Activated effector memory CD4-positive, alpha-beta T cell treated with anti-CD3 and anti-CD28 coated beads, Interleukin-2, amount 50 U/mL, for 16 hours (primary cell): ENCODE measurements at regions not wholly inside any gene's neighbourhood (a gene's known extent, or its start where the extent isn't known, plus 50 kb on each side); places are given as distances from the start of the nearest gene placed in this dataset.

Source experiments
- DNase-seq: peaks from one replicate; pipeline ENCODE4 v3.0.0-alpha.2; 2020

DNA sequence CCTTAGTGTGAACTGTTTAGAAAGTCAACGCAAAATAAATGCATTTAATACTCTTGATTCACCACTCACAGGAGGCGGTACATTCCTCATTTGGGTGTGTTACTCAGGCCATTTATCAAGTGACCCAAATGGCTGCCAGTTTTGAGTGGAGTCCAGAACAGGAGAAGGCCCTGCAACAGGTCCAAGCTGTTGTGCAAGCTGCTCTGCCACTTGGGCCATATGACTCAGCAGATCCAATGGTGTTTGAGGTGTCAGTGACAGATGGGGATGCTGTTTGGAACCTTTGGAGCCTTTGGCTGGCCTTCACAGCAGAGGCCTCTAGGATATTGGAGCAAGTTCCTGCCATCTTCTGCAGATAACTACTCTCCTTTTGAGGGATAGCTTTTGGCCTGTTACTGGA is 609.2 kb downstream of the KCNT2 start:
- no peak for DNase-seq

DNA sequence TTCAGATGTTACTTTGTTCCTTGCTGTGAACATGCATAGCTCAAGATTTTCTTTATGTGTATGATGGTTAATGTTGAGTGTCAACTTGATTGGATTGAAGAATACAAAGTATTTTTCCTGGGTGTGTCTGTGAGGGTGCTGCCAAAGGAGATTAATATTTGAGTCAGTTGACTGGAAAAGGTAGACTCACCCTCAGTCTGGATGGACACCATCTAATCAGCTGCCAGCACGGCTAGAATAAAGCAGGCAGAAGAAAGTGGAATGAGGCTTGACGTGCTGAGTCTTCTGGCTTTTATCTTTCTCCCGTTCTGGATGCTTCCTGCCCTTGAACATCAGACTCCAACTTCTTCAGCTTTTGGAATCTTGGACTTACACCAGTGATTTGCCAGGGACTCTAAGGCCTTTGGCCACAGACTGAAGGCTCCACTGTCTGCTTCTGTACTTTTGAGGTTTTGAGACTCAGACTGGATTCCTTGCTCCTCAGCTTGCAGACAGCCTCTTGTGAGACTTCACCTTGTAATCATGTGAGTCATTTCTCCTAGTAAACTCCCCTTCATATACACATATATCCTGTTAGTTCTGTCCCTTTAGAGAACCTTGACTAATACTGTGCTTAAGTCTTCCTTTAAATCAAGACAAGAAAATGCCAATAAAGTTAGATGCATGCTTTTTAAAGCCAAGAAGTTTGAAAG is 626.6 kb downstream of the KCNT2 start:
- DNase-seq, result no peak

DNA sequence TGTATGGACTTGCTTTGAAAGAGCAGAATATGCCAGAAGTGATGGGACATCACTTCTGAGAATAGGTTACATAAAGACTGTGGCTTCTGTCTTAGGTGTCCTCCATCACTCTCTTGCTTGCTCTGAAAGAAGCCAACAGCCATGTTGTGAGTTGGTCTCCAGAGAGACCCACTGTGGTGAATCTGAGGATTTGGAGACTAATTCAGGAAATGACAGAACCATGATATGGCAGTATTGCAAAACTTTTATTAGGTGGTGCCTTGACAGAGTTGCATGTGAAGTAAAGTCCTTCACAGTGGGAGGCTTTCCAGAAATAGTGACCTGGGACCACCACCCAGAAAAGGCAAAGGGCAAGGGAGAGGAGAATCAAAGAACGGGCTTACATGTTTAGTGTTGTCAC is 628.6 kb downstream of the KCNT2 start:
- DNase-seq, result no peak

DNA sequence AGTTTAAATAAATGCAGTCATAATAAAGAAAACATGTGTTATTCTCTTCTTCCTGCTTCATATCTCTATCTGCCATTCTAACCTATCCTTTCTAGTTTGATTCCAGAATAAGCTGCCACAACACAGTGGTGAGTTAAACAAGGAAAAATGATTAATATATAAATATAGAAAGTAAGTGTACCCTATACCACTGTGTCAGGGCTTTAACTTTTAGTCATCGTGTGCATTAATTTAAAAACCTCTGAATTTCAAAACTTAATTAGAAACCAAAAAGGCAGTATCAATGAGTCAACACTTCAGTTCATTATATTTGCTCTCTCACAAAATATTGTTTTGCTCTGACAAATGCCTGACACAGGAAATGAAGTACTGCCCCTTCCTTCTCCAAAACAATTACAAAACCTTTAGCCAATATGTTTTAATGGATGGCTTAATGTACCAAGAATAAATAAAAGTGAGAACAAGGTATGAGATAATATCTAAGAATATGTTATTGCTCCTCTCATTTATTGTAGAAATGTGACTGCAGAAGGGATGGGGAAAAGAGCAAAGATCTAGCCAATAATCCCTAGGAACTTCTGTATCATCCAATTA is 634.8 kb downstream of the KCNT2 start:
- DNase-seq, result no peak

DNA sequence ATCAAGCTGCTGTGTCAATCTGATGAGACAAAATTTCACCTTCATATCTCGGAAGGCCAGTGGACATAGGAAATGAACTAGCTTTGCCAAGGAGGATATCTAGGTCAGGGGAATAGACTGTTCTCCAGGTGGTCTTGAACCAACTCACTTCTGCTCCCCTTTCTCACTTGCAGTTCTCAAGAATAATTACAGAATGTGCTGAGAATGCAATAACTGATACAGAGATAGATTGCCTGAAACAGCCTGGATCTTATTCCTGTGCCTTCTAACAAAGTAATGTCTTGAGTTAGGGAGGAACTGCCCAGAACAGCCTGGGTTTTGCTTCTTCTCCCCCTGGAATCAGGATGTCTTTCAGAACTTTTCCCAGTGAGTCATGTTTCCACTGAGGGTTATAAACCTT is 636.7 kb downstream of the KCNT2 start:
- DNase-seq, result no peak

DNA sequence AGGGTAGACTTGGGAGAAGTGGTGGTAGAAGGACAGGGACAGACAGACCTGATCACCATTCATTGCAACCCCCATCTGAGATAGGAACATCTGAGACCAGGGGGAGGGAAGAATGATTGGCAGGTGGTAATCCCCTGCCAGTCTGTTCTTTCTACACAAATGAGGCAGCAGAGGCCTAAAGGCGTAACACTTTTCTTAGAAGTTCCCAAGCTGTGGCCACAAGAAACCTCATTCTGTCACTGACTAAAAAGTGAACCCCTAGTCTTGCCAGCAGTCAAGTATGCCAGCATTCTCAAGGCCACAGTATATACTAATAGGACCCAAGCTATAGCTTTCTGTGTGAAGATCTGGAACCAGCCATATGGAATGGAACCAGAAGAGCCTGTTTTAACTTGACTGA is 638.0 kb downstream of the KCNT2 start:
- DNase-seq, result no peak

DNA sequence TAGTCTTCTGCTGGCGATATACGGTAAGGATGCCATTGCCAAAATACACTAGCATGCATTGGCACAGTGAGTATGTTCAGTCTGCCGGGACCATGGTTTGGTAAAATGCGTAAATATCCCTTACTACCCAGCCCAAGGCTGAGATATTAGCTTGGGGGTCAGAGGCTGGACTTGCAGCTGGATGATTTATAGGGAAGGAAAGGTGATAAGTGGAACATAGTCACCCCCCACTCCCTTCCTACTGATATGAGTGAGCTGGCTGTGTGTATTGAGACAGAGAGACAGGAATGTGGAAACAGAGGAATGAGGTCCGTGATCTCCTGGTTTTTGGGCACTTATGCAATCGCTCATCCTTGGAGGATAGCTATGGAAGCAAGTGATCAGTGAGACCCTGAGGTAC is 642.8 kb downstream of the KCNT2 start:
- no peak for DNase-seq

DNA sequence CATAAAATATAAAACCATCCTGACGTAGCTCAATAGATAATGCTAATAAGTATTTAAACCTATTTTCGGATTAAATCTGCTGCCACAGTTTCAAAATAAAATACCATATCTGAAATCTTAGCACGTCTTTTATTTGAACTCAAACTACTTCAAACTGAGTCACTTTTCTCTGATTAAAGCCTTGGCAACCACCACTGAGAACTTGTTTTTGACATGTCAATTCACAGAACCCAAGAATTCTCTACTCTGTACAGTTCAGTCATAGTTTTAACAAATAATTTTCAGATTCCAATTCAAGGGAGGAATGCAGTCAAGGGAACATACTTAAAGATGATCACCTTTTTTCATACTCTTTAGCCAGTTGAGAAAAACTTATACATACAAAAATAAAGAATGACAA is 643.2 kb downstream of the KCNT2 start:
- no peak for DNase-seq

DNA sequence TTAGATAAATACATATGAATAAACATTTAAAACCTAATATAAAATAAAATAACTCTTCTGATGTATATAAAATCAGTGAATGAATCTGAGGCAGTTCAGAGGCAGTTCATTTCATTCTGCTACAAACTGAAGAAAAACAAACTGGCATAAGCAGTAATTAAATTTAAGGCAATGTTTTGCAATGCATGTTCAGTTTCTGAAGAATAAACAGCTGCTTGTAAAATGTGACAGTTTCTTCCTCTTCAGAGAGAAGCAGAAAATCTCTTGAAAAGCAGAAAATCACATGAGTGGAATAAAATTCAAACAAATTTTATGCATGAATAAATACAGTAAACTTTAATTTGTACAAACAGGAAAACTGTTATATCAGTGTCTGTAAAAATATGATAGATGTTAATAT is 643.7 kb downstream of the KCNT2 start:
- no peak for DNase-seq

DNA sequence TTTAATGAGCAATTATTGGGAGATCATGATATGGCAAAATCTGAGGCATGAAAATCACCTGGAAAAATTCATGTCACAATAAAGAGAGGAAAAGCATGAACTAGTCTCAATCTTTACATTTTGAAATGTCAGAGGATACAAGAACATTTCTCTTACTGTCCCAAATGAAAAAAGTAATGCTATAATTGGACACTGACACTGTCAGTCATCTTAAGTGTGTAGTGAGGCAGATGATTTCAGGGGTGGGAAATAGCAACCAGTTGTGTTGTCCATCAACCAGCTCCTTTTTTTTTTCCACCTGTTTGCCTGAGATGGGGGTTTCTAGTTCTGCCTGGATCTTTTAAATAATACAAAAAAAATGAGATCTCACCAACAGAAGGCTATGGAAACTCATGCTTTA is 646.2 kb downstream of the KCNT2 start:
- DNase-seq, result no peak

DNA sequence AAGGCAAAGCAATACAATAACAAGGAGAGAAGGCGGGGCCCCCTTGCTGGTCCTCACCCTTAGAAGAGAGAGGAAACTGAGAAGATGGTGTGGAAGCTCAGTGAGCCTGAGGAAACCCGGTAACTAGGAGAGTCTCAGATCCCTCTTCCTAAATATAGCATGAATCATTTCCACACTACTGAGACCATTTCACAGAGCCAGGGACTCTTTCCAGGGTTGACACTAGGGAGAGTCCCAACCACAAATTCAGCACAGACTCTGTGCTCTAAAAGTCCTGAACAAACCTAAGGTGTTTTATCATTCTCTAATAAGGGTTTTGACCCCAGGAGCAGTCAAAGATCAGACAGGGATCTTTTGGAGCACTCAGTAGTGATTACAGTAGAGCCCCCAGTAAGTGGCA is 647.7 kb downstream of the KCNT2 start:
- DNase-seq, result no peak

DNA sequence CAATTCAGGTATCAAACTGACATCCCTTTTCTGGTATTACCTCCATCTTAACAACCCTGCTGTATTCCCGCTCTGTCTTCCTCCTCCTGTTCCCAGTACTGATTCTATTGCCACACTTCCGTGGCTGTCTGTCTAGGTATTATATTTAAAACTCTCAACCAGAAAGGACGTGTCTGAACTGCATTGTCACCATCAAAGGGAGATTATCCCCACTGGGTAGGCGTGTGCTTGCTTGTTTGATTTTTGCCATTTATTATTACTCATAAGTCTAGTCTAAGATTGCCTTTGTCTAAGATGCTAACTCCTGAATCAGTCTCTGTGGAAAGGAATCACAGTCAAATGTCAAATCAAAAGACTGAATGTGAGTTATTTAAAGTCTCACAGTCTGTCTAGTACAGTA is 650.1 kb downstream of the KCNT2 start:
- DNase-seq, result no peak

DNA sequence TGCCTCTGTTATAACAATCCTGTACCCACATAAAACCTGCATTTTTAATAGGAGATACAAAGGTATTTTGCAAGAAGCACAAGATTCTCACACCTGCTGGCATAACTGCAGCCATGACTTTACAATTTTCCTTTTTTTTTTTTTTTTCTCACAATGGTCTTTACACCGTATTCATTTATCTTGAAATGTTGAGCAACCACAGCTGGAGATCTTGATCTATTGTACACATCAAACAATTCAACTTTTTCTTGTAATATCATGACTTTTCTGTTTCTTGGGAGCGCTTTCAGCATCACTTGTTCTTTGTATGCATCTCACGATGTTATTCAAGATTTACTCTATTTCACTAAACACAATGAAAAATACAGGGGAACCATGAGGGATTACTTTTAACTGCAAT is 651.4 kb downstream of the KCNT2 start:
- DNase-seq, result no peak

DNA sequence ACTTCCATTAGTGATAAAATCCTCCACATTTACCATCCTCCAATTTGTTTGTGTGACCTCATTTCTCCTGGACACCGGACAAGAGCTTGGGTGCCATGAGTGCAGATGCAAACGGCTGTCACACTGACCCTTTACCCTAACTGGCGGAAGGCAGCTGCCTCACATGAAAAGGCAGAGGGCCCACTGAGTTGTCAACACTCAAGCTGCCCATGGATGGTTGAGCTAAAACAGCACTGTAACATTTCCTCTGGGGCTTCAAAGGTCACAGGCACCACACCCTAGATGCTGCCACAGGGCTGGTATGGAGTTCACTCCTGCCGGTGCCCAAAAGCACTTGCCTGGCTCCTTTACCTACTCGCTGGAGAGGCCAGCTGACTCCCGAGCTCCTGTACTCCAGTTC is 653.4 kb downstream of the KCNT2 start:
- no peak for DNase-seq

DNA sequence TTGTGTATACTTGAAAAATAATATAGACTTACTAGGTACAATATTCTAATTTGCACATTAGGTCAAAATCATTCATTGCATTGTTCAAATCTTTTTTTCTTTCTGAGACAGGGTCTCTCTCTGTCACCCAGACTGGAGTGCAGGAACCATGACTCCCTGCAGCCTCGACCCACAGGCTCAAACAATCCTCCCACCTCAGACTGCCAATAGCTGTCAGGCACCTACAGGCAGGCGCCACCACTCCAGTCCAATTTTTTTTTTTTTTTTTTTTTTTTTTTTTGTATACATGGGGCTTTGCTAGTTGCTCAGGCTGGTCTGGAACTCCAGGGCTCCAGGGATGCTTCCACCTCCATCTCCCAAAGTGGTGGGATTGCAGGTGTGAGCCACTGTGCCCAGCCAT is 656.9 kb downstream of the KCNT2 start:
- no peak for DNase-seq

DNA sequence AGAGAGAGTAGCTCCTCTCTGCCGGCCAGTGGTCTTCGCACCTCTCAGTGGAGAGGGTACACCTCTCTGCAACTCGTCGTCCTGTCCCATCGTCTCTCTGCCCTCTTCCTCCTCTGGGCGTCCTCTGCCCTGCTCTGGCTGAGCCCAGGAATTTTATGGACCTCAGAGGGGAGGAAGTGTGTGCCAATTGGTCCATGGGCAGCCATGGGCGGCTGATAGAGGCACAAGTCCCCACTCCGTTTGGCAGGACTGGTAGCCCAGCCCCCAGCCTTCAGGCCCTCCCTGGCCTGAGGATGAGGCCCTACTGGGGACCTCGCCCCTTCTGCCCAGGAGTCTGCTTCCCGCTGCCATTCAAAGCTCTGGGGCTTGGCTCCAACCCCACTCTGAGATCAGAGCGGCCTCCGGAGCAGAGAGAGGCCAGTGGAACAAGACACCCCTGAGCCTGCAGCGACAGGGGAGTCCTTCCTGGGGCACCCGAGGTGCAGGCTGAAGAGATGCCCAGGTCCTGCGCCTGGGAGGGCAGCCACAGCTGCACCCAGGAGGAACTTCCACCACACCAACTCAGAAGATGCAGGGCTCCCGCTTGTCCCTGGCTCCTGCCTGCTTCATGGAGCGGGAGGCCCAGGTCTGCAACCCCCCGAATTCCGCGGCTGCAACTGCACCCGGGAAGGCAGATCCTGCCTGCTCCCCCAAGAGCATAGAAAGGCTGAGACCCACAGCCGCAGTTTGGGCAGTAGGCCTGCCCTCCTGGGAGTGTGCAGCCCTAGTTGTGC is 659.9 kb downstream of the KCNT2 start:
- no peak for DNase-seq

DNA sequence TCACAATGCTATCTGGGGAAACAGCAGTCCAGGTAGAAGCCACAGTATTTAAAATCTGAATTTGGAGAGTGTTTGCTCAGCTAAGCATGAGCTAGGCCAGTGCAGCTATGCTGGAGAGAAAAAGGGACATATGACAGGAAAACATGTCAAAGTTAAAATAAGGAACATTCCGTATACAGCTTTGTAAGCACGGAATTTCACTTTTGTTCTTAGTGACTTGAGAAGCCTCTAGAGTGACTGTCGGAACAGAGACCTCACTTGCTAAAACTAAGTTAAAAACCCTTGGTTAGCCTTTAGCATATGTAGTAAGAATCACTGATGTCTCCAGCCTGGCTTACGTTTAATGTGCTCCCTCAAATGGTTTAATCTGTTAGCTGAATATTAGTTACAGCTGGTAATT is 661.7 kb downstream of the KCNT2 start:
- DNase-seq, result no peak

DNA sequence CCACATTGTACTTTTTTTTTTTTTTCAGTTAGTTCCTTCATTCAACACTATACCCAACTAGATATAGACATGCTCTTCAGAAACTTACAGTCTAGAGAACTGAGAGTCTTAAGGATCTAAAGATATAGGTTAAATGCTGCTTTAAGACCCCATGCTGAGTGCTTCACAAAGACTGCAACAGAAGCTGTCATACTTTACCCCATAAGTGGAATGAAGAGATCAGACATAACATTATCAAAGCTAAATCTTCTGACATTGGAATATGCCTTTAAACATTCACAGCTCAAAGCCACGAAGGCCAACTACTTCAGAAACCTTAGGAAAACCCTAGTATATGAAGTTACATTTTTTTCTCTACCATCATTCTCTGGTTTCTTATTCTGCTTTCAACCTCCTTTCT is 666.4 kb downstream of the KCNT2 start:
- no peak for DNase-seq

DNA sequence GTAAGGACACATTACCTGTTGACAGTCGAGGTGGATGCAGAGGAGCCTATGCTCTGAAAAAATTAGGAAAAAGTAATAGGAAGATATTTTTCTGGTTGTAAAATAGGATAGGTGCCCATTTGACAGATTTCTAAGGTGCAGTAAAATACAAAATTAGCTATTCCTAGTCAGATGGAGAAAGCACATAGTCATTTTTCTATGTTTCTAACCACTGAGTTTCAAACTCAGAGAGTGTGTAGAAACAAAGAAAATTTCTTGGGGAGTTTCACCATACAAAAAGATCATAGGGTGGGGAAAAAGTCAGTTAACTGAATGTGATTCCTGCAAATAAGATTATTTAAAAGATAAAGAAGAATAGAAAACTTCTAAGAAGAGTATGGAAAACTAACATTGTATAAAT is 666.9 kb downstream of the KCNT2 start:
- DNase-seq, result no peak

DNA sequence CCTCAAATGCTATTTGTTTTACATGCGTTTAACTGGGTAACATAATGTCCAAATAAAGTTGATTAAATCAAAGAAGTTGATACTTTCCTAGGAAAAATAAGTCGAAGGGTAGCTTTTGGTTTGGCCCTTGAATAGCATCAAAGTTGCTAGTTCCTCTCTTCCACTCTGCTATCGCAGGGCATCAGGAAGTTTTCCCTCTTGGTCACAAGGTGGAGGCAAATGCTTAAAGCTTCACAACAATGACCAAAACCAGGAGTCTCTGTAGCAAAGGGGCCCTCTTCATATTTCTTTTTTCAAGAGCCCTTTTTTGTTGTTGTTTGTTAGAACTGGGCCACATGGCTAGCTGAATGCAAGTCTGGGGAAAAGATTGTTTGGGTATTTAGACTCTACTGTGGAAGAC is 668.4 kb downstream of the KCNT2 start:
- no peak for DNase-seq

DNA sequence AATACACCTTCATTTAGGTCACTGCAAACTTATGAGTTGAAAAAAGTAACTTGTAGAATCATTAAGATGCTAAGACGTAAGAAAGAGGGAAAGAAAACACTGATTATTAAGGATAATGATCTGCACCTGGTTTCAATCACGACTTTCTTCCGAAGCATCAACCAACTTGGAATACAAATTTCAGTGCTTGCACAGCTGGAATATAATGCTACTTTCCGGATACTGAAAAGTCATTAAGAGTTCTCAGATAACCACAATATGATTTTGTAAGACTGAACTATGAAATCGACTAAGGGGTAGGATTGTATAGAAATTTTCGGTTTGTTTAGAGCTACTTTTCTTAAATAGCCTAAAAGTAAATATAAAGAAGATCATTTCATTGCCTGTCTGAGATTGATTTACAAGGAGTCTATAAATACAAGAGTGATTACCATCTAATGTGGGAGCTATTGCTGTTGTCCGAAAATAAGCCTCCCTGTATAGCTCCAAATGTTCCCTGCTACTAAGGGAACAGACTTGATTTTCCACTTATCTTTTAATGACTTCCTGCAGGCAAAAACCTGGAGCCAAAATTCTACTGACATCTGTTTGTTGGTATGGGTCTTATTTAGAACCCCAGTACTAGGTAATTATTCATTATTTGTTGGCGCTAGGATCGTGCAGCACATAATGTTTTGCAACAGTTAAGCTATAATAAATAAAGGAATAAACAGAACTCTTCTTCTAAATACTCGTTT is 673.3 kb downstream of the KCNT2 start:
- DNase-seq, result no peak

DNA sequence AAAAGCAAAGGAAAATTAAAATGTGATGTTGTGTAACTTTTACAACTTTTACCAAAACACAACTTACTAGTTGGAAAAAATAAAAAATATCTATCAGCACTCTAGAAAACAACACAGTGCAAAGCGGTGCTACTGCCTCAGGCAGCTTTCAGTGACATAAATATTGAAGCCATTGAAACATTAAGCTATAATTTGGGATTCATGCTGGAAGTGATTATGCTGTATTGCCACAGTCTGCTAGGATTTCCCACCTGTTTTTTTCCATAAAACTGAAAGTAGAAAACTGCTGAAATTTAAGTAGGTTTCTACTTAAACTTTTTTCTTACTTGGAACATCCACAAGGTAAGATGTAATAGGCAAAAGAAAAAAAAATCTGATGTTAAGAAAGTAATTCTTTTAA is 674.4 kb downstream of the KCNT2 start:
- DNase-seq, result no peak

DNA sequence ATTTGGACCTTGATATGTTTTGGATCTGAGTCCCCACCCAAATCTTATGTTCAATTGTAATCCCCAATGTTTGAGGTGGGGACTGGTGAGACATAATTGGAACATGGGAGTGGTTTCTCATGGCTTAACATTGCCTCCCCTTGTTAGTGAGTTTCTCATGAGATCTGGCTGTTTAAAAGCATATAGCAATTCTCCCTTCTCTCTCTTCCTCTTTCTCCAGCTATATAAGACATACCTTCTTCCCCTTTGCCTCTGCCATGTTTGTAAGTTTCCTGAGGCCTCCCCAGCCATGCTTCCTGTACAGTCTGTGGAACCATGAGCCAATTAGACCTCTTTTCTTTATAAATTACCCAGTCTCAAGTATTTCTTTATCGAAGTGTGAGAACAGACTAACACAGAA is 692.4 kb downstream of the KCNT2 start:
- no peak for DNase-seq

DNA sequence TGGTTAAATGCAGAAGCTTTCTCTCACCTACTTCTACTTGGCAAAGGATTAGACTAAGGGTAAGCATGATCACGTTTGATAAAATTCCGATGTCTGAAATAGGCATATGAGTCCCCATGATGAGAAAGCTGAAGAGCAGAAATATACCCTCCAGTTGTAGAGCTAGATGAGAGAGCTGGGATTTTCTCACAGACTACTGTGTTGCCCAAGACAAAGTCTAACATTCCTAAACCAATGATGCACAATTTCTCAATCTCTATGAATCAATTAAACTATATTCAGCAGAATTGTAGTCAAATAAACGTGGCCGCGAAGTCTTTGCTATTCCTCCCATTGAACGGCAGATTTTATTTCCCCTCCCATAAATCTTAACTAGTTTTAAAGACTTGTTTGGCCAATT is 699.2 kb downstream of the KCNT2 start:
- no peak for DNase-seq
